ENCODE measurements at regions not wholly inside any gene's neighbourhood (a gene's known extent, or its start where the extent isn't known, plus 50 kb on each side); places are given as distances from the start of the nearest gene placed in this dataset.

DNA sequence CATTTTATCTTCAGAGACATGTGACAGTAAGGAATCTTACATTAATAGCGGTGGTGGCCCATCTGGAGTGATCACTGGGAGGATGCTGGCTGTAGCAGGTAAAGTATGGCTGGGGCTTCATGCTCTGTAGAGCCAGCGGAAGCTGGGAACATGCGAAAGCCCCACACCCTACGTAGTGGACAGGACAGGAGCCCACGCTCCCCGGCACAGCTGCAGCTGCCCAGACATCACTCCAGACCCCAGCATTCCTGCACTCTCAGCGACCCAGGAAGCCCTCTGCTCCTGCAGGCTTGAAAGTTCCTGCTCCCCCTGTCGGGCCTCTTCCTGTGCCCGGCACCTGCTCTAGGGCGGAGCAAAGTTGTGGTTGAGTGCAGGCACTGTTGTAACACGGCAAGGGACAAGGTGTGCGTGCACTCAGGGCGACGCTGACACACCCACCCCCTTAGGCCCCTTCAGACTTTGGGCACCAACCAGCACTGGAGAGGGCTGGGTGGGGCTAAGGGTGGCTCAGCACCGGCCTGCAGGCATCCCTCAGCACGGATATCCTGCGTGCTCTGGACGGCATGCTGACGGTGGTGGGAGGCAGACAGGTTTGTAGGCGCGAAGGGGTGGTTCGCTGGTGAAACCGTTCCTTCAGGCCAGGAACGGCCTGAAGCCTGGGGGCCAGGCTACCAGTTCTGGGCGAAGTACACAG lies 568.3 kb downstream of the FSCB start:
- CTCF ChIA-PET, result no interaction called here
- DNase-seq (no peak), ATAC-seq (no peak)
- Mint-ChIP-seq H3K4me1 (no peaks in the 10 kb centered on the region), H3K9me3 (ENCODE audit: low read depth) (peaks cover 24% of the 10 kb centered on the region), H3K36me3 (no peaks in the 10 kb centered on the region), H3K4me3 (no peak overlapping the region), H3K27ac (no peak overlapping the region), H3K27me3 (no peaks in the 10 kb centered on the region)

DNA sequence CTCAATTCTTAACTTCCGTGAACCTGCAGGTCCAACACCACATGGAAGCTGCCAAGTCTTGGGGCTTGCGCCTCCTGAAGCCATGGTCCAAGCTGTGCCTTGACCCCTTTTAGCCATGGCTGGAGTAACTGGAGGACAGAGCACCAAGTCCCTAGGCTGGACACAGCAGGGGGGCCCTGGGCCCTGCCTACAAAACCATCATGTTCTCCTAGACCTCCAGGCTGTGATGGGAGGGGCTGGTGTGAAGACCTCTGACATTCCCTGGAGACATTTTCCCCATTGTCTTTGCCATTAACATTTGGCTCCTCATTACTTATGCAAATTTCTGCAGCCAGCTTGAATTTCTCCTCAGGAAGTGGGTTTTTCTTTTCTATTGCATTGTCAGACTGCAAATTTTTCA lies 570.1 kb downstream of the FSCB start:
- CTCF ChIA-PET, result no interaction called here
- Mint-ChIP-seq H3K4me3 (no peak overlapping the region), H3K36me3 (no peaks in the 10 kb centered on the region), H3K27me3 (no peaks in the 10 kb centered on the region), H3K9me3 (ENCODE audit: low read depth) (peaks cover 19% of the 10 kb centered on the region), H3K27ac (no peak overlapping the region), H3K4me1 (no peaks in the 10 kb centered on the region)
- ATAC-seq, result no peak
- DNase-seq, result no peak

DNA sequence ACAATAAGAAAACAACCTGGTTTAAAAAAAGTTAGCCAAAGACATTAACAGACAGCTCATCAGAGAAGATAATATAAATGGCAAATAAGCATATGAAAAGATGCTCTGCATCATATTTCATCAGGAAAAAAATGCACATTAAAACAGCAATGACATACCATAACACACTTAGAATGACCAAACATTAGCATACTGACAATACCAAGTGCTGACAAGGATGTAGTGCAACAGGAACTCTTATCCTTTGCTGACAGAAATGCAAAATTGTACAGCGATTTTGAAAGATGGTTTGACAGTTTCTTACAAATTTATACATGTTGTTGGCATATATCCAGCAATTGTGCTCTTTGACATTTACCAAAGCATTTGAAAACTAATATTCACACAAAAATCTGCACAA lies 573.0 kb downstream of the FSCB start:
- H3K4me1 Mint-ChIP-seq, result no peaks in the 10 kb centered on the region

DNA sequence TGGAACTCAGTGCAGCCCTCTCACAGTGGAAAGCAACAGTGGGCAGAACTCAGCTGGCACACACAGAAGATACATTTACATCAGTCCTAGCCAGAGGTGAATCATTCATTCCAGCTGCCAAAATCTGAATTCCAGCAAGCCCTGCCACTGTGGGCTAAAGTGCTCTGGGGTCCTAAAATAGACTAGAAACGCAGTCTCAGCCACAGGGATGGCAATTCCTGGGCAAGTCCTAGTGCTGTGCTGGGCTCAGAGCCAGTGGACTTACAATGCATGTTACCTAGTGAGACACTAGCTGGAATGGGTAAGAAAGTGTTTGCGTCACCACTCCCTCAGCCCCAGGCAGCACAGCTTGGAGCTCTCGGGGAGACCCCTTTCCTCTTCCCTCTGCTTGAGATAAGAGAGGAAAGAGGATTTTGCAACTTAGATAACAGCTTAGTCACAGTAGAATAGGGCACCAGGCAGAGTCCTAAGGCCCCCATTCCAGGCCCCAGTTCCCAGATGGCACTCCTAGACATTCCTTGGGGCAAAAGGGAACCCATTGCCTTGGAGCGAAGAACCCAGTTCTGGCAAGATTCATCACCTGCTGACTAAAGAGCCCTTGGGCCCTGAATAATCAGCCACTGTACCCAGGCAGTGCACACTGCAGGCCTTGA lies 592.9 kb downstream of the FSCB start:
- Mint-ChIP-seq H3K4me1 (no peaks in the 10 kb centered on the region), H3K27ac (no peak overlapping the region), H3K27me3 (no peaks in the 10 kb centered on the region), H3K36me3 (no peaks in the 10 kb centered on the region), H3K9me3 (ENCODE audit: low read depth) (peaks cover 4% of the 10 kb centered on the region), H3K4me3 (no peak overlapping the region)
- ATAC-seq, result no peak
- DNase-seq, result no peak
- CTCF ChIA-PET, result no interaction called here

More for the DNA sequence above, 573.0 kb downstream of the FSCB start:
- peaks cover 18% of the 10 kb centered on the region for H3K9me3 Mint-ChIP-seq (ENCODE audit: low read depth)
- DNase-seq, result no peak
- no peak overlapping the region for H3K27ac Mint-ChIP-seq
- no peaks in the 10 kb centered on the region for H3K27me3 Mint-ChIP-seq
- ATAC-seq, result no peak
- H3K4me3 Mint-ChIP-seq, result no peak overlapping the region
- CTCF ChIA-PET, result no interaction called here
- no peaks in the 10 kb centered on the region for H3K36me3 Mint-ChIP-seq

DNA sequence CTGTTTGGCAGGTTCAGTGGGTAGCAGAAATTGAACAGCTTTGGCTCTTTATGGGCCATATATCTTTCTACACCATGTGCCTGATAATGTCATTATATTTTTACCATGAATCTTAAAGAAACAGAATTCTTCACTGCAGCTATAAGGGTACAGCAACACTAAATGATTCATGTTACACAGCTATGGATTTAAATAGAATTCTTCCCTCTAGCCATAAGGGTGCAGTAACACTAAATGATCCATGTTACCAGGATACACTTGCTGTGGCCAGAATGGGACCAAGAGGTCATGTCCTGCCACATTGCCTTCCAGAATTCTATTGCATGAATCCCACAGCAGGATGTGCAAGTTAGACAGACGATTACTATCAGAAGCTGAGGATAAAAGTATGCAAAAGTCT lies 603.9 kb downstream of the FSCB start:
- Mint-ChIP-seq H3K36me3 (no peaks in the 10 kb centered on the region), H3K27ac (no peak overlapping the region), H3K4me3 (no peak overlapping the region), H3K4me1 (no peaks in the 10 kb centered on the region), H3K27me3 (no peaks in the 10 kb centered on the region), H3K9me3 (ENCODE audit: low read depth) (peaks cover 6% of the 10 kb centered on the region)
- no peak for ATAC-seq
- CTCF ChIA-PET, result no interaction called here
- no peak for DNase-seq

DNA sequence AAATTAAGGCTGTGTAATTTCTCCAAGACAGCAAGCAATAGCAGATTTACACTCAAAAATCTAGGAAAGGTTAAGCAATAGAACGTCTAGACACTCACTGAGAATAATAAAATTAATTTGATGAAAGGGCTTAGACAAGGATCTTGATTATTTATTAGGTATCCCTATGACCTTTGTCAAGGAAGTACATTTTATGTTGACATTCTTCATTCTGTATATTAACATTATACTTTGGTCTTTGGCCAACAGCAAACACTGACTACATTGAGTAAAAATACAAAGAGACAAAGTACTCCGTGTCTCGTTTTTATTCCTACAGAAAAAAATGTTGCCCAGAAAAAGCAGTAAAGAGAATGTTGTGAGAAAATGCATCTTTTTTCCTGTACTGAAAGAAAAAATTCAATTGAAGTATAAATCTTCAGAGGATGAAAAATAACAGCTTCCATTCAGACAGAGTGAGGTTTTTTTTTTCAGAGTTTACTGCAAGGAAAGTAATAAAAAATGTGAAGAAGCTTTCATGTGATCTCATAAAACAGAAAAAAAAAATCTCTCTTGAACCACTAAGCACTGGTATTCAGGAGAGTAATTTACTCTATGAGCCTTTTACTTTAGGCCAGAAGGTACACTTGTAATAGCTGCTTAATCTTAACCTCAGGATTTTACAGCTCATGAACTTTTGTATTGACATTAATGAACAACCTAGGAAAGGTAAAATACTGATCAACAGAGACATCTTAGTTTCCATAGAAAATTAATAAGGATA lies 605.0 kb downstream of the FSCB start:
- Mint-ChIP-seq H3K27ac (no peak overlapping the region), H3K27me3 (no peaks in the 10 kb centered on the region), H3K4me1 (no peaks in the 10 kb centered on the region), H3K36me3 (no peaks in the 10 kb centered on the region), H3K9me3 (ENCODE audit: low read depth) (peaks cover 4% of the 10 kb centered on the region), H3K4me3 (no peak overlapping the region)
- DNase-seq, result no peak
- no peak for ATAC-seq
- CTCF ChIA-PET, result no interaction called here

DNA sequence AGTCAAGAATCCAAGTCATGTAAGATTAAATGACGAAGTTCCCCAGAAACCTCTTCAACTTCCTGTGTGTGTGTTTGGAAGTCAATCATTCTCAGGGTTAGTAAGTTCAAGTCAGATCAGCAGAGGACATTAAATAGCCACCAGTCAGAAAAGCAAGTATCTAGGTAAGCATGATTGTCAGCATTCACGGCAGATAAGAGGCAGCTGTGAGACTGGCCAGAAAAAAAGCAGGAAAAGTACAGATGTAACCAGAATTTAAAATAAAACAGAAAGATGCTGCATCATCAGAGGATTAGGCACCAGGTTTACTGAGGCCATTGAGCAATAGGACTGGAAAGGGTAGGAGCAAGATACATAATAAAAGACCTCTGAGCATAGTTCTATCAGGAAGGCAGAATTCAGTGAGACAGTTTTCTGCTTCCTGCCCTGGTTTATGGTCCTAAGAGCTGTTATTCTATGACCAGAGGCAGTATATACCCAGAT lies 606.9 kb downstream of the FSCB start:
- Mint-ChIP-seq H3K27ac (no peak overlapping the region), H3K27me3 (no peaks in the 10 kb centered on the region), H3K36me3 (no peaks in the 10 kb centered on the region), H3K4me3 (no peak overlapping the region), H3K4me1 (no peaks in the 10 kb centered on the region), H3K9me3 (ENCODE audit: low read depth) (peaks cover under 1% of the 10 kb centered on the region)
- CTCF ChIA-PET, result no interaction called here
- ATAC-seq, result no peak
- no peak for DNase-seq

DNA sequence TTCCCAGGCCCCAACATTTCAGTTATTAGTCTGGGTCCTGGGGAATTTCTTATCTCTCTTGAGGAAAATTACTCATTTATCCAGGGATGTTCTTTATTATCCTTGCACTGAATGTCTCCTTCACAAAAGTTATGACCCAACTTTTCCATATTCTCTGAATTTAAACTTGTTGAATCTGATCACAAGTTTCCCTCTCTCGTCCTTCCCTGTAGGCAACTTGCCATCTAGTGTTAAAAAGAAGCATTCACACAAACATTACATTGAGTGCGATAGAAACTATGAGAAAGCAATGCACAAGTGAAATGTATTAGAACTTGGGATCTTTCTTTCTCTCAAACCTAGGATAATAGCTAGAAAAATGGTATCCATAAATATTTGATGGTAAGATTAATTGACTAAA lies 608.4 kb downstream of the FSCB start:
- CTCF ChIA-PET, result no interaction called here
- no peak for ATAC-seq
- Mint-ChIP-seq H3K36me3 (no peaks in the 10 kb centered on the region), H3K27me3 (no peaks in the 10 kb centered on the region), H3K4me3 (no peak overlapping the region), H3K27ac (no peak overlapping the region), H3K9me3 (ENCODE audit: low read depth) (no peaks in the 10 kb centered on the region), H3K4me1 (no peaks in the 10 kb centered on the region)
- DNase-seq, result no peak

DNA sequence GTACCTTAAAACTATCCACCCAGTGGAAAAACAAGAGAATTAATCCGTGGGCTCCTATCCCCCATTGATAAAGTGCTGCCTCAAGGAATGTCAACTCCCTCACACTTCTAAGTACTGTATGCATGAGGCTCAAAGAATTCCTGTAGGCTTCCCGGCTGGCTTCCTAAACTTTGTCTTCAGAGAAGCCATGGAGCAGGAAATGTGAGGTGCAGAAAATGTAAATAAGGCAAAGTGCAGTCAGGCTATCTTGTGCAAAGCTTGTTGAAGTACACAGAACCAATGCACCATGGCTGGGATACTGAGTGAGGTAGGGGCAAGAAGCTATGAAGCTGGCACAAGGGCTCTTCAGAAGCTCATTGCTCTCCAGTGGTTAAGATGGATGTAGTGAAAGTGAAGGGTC lies 611.0 kb downstream of the FSCB start:
- no peak for ATAC-seq

DNA sequence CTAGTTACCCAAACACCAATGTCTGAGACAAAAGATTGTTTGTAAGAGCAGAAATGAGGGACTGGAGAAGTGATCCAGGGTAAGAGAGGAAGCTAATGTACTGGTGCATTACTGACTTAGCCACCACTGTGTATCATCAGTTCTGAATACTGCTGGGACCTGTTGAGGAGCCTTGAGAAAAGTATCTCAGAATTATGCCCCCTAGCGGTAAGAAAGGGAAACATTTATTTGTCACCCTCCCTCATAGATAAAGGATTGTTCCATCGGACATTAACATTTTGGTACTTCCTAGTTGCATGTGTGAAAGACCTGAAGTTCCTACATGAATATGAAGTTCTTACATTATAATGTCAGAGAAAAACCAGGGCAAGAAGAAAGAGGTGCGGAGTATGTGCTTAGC lies 612.5 kb downstream of the FSCB start:
- CTCF ChIA-PET, result no interaction called here
- ATAC-seq, result no peak

More for the DNA sequence above, 611.0 kb downstream of the FSCB start:
- DNase-seq, result no peak
- Mint-ChIP-seq H3K27ac (no peak overlapping the region), H3K4me3 (no peak overlapping the region), H3K27me3 (no peaks in the 10 kb centered on the region), H3K4me1 (no peaks in the 10 kb centered on the region), H3K9me3 (ENCODE audit: low read depth) (no peaks in the 10 kb centered on the region), H3K36me3 (no peaks in the 10 kb centered on the region)
- CTCF ChIA-PET, result no interaction called here

DNA sequence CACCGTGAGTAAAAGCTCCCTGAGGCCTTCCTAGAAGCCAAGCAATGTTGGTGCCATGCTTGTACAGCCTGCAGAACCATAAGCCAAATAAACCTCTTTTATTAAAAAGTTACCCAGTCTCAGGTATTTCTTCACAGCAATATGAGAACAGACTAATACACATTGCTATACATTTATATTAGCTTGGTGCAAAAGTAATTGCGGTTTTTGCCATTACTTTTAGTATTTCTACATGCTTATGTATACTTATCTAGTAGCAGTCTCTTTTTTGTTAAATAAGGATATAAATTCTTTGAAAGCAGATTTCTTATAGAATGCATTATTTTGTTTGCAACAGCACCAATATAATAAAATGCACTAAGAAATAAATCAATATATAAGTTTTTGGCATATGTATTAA lies 619.6 kb downstream of the FSCB start:
- DNase-seq, result no peak
- Mint-ChIP-seq H3K27me3 (no peaks in the 10 kb centered on the region), H3K4me1 (no peaks in the 10 kb centered on the region), H3K9me3 (ENCODE audit: low read depth) (peaks cover 2% of the 10 kb centered on the region), H3K36me3 (no peaks in the 10 kb centered on the region), H3K27ac (no peak overlapping the region), H3K4me3 (no peak overlapping the region)
- CTCF ChIA-PET, result no interaction called here
- ATAC-seq, result no peak

More for the DNA sequence above, 612.5 kb downstream of the FSCB start:
- Mint-ChIP-seq H3K36me3 (no peaks in the 10 kb centered on the region), H3K4me3 (no peak overlapping the region), H3K9me3 (ENCODE audit: low read depth) (no peaks in the 10 kb centered on the region), H3K27me3 (no peaks in the 10 kb centered on the region), H3K4me1 (no peaks in the 10 kb centered on the region), H3K27ac (no peak overlapping the region)
- DNase-seq, result no peak

DNA sequence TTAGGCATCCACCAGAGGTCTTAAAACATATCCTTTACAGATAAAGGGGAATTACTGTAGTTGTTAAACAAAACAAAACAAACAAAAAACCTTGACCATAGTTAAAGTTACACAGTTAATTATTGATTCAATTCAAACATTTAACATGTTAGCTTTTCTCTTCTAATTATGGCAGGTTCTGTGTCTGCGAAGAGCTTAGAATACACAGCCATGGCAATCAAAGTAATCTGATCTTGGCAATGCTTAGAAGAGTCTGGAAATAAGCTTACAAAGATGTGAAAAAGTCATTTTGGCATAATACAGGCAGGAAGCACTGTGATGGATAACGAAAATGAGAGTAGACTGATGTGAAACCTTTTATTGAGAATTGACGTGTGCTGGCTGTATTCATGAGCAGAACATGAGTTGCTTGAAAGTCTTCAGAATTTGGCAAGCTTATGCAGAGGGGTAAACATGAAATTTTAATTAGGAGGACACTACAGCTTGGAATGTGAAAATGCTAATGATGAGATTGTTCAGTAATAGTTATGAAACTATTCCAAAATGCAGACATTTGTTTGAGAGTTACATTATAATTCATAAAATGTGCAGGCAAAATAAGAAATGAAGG lies 629.6 kb downstream of the FSCB start:
- CTCF ChIA-PET, result interaction anchor here (0.6 kb wide), 1 partner anchor 22 kb away, joined by 3 read pairs; no protein-coding TSS in a partner anchor
- H3K27ac Mint-ChIP-seq, result no peak overlapping the region
- H3K27me3 Mint-ChIP-seq, result no peaks in the 10 kb centered on the region
- no peak overlapping the region for H3K4me3 Mint-ChIP-seq
- no peaks in the 10 kb centered on the region for H3K36me3 Mint-ChIP-seq
- H3K4me1 Mint-ChIP-seq, result no peaks in the 10 kb centered on the region
- ATAC-seq (no peak), DNase-seq (no peak)
- peaks cover 2% of the 10 kb centered on the region for H3K9me3 Mint-ChIP-seq (ENCODE audit: low read depth)

DNA sequence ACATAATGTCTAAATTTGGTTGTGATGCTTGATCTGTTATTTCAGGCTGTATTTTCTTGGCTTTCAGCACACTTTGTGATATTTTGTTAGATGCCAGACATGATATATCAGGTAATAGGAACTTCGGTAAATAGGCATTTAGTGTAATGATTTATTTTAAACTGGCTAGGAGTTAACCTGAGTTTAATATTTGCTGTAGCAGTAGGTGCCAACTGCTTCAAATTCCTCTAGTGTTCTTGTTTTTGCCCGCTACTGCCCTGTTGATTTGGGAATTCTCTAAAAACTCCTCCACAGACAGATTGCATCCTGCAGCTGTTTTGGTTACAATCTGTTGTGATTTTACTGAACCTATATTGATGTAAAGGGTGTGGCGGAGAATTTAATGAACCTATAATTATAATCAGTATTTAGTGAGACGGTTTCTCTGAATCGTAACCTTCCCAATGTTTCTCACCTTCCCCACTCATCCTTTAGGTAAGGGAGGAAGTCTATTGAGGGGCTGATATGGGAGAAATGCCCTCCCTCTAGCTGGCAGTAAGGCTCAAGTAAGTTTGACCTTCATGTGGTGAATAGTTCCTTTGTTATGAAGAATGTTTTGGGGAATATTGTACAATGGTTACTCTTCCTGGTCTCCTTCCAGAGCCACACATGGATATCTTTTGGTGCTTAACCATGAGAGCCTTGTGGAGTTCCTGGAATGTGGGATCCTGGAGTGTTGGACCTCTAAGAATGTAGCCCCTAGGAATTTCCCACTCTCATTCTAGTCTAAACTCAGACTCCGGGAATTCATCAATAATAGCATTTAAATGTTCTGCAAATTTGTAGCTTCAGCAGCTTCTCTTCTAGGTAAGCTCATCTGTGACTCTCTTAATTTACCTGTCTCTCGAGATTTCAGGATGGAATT lies 634.1 kb downstream of the FSCB start:
- Mint-ChIP-seq H3K4me1 (no peaks in the 10 kb centered on the region), H3K36me3 (no peaks in the 10 kb centered on the region), H3K4me3 (no peak overlapping the region), H3K27me3 (no peaks in the 10 kb centered on the region), H3K27ac (no peak overlapping the region), H3K9me3 (ENCODE audit: low read depth) (peaks cover 2% of the 10 kb centered on the region)
- DNase-seq (no peak), ATAC-seq (no peak)
- CTCF ChIA-PET, result no interaction called here
